ENCODE measurements at regions not wholly inside any gene's neighbourhood (a gene's known extent, or its start where the extent isn't known, plus 50 kb on each side); places are given as distances from the start of the nearest gene placed in this dataset.

- TF ChIP-seq POLR2AphosphoS5 (IDR thresholded peaks at IDR 0.05; ENCODE audit: low read depth, low read length), result no peak
- no peak for TF ChIP-seq RAD21 (IDR thresholded peaks at IDR 0.05; ENCODE audit: low read length)
- TF ChIP-seq CTCF (IDR thresholded peaks at IDR 0.05), result no peak
These were observed 117.5 kb upstream of the PARP11 start for GRCh38 chr12:3990501-3991280.
